ENCODE measurements at regions not wholly inside any gene's neighbourhood (a gene's known extent, or its start where the extent isn't known, plus 50 kb on each side); places are given as distances from the start of the nearest gene placed in this dataset.

DNA sequence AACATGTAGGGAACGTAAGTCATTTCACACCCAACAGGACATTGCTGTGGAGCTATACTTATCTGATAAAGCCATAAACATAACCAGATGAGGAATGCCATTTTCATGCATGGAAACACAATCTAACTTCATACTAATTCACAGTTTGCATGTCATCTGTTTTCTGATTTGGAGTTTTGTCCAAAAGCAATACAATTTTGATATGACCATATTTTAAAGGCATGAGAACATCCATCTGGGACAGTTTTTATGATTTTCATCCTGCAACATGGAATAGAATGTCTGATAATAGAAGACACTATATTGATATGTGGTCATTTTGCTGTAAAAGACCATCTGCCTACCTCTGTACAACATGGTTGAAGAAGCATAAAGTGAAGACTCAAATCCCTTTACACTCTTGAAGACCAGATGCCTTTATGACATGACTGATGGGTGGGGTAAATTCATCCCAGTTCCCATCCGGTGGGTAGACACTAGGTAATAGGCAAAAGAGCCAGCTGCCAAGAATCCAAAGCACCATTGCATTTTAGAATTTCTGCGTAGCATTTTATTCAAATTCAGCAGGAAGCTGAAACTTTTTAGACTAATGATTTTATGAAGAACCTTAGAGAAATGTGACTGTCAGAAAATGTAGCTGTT lies 309.8 kb downstream of the LMO7 start:
- Histone ChIP-seq H3K4me3 (ENCODE audit: low read length) (no peak overlapping the region), H3K36me3 (replicated peaks; ENCODE audit: low read depth, low read length) (no peaks in the 10 kb centered on the region), H3K9me3 (ENCODE audit: insufficient read depth, low read length) (no peaks in the 10 kb centered on the region), H3K4me2 (ENCODE audit: low read length) (no peak overlapping the region), H3K27me3 (ENCODE audit: low read depth, low read length) (no peaks in the 10 kb centered on the region), H3K79me2 (ENCODE audit: low read length) (no peaks in the 10 kb centered on the region), H2AFZ (ENCODE audit: low read depth, low read length) (no peak overlapping the region), H3K4me1 (ENCODE audit: low read length) (no peaks in the 10 kb centered on the region), H3K9ac (ENCODE audit: low read length) (no peak overlapping the region), H3K27ac (ENCODE audit: low read length) (no peak overlapping the region), H4K20me1 (ENCODE audit: insufficient read depth, low read length) (no peaks in the 10 kb centered on the region)
- no peak for TF ChIP-seq EZH2phosphoT487 (IDR thresholded peaks at IDR 0.05; ENCODE audit: low read depth)

DNA sequence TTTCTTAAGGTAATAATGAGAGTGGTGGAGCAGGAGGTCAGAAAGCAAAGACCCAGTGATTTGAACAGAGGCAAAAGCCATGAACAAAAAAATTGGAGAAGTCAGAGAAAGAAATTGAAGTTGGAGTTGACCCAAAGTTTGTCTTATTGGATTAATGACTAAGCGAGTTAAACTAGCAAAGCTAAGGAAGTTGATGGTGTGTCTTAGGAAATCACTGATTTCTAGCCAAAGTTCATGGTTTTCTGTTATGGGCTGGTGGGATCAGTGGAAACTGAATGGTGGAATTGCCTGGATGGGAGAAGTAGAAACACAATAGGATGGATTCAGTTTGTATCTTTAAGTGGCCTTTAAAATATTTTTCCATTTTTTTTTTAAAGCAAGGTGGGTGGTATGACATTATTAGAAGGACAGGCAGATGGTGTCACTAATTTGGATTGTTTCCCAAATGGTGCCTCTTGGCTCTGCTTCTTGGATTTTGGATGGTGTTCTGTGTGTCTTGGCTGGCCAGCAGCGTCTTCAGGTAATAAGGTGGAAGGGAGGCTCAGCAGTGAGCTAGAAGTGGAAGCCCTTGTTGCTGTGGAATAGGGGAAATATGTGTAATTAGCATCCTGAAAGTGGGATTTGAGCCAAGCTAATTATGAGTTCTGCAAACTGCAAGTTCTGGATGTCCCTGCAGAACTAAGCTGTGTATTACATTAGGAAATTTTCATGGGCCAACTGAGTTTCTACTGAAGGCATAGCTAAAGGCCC lies 302.9 kb downstream of the LMO7 start:
- no peaks in the 10 kb centered on the region for H3K9me3 ChIP-seq (ENCODE audit: insufficient read depth, low read length)
- no peak overlapping the region for H2AFZ ChIP-seq (ENCODE audit: low read depth, low read length)
- no peaks in the 10 kb centered on the region for H4K20me1 ChIP-seq (ENCODE audit: insufficient read depth, low read length)
- H3K27ac ChIP-seq (ENCODE audit: low read length), result no peak overlapping the region
- peaks cover 4% of the 10 kb centered on the region; the same call in 1 of the 2 replicates for H3K27me3 ChIP-seq (ENCODE audit: low read depth, low read length)
- H3K36me3 ChIP-seq (replicated peaks; ENCODE audit: low read depth, low read length), result no peaks in the 10 kb centered on the region
- H3K79me2 ChIP-seq (ENCODE audit: low read length), result no peaks in the 10 kb centered on the region
- H3K4me2 ChIP-seq (ENCODE audit: low read length), result no peak overlapping the region
- no peaks in the 10 kb centered on the region for H3K4me1 ChIP-seq (ENCODE audit: low read length)
- no peak overlapping the region for H3K4me3 ChIP-seq (ENCODE audit: low read length)
- no peak for TF ChIP-seq EZH2phosphoT487 (IDR thresholded peaks at IDR 0.05; ENCODE audit: low read depth)
- TF ChIP-seq, protein P1, sequence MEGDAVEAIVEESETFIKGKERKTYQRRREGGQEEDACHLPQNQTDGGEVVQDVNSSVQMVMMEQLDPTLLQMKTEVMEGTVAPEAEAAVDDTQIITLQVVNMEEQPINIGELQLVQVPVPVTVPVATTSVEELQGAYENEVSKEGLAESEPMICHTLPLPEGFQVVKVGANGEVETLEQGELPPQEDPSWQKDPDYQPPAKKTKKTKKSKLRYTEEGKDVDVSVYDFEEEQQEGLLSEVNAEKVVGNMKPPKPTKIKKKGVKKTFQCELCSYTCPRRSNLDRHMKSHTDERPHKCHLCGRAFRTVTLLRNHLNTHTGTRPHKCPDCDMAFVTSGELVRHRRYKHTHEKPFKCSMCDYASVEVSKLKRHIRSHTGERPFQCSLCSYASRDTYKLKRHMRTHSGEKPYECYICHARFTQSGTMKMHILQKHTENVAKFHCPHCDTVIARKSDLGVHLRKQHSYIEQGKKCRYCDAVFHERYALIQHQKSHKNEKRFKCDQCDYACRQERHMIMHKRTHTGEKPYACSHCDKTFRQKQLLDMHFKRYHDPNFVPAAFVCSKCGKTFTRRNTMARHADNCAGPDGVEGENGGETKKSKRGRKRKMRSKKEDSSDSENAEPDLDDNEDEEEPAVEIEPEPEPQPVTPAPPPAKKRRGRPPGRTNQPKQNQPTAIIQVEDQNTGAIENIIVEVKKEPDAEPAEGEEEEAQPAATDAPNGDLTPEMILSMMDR (IDR thresholded peaks at IDR 0.05; ENCODE audit: low read depth, low read length), result no peak
- H3K9ac ChIP-seq (ENCODE audit: low read length), result no peak overlapping the region

DNA sequence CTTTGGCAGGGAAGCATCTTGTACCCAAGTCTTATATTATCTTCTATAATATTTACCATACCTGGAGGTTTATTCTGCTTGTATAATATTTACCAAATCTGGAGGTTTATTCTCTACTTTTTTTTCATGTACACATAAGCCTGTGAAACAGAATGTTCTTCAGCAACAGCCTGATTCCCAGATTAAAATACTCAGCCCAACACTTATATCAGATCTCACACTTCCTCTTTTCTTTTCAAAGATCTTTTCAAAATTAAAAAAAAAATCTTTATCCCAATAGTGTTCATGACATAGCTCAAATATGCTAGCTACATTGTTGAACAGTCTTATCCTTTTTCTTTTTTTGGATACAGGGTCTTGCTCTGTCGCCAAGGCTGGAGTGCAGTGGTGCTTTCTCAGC lies 300.7 kb downstream of the LMO7 start:
- H4K20me1 ChIP-seq (ENCODE audit: insufficient read depth, low read length), result no peaks in the 10 kb centered on the region
- no peak overlapping the region for H3K9ac ChIP-seq (ENCODE audit: low read length)
- no peaks in the 10 kb centered on the region for H3K36me3 ChIP-seq (replicated peaks; ENCODE audit: low read depth, low read length)
- H3K79me2 ChIP-seq (ENCODE audit: low read length), result no peaks in the 10 kb centered on the region
- H3K27me3 ChIP-seq (ENCODE audit: low read depth, low read length), result peaks cover 4% of the 10 kb centered on the region; the same call in 1 of the 2 replicates
- no peaks in the 10 kb centered on the region for H3K4me1 ChIP-seq (ENCODE audit: low read length)
- H3K4me3 ChIP-seq (ENCODE audit: low read length), result no peak overlapping the region
- H3K4me2 ChIP-seq (ENCODE audit: low read length), result no peak overlapping the region
- TF ChIP-seq, protein P1 (IDR thresholded peaks at IDR 0.05; ENCODE audit: low read depth, low read length), result no peak
- TF ChIP-seq EZH2phosphoT487 (IDR thresholded peaks at IDR 0.05; ENCODE audit: low read depth), result no peak
- no peaks in the 10 kb centered on the region for H3K9me3 ChIP-seq (ENCODE audit: insufficient read depth, low read length)
- H2AFZ ChIP-seq (ENCODE audit: low read depth, low read length), result no peak overlapping the region
- no peak overlapping the region for H3K27ac ChIP-seq (ENCODE audit: low read length)

DNA sequence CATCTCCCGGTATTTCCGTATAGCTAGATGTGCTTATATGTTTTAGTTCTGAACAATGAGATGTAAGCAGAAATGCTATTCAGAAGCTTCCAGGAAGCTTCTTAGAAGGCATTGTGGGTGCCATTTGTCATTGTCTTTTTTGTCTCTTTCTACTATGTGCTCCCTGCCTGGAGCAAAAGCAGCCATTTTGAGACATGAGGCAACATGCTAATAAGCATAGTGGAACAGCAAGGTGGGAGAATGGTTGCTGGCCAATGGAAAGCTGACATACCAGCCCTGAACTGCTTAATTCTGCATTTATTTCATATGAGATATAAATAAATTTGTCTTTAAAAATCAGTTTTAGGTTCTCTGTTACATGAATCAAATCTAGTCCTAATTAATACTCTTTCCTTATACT lies 299.7 kb downstream of the LMO7 start:
- H3K27ac ChIP-seq (ENCODE audit: low read length), result no peak overlapping the region
- H3K9me3 ChIP-seq (ENCODE audit: insufficient read depth, low read length), result no peaks in the 10 kb centered on the region
- no peaks in the 10 kb centered on the region for H3K4me1 ChIP-seq (ENCODE audit: low read length)
- no peak overlapping the region for H2AFZ ChIP-seq (ENCODE audit: low read depth, low read length)
- no peak overlapping the region for H3K4me2 ChIP-seq (ENCODE audit: low read length)
- H4K20me1 ChIP-seq (ENCODE audit: insufficient read depth, low read length), result no peaks in the 10 kb centered on the region
- TF ChIP-seq EZH2phosphoT487 (IDR thresholded peaks at IDR 0.05; ENCODE audit: low read depth), result no peak
- TF ChIP-seq, protein P1 (IDR thresholded peaks at IDR 0.05; ENCODE audit: low read depth, low read length), result no peak
- H3K27me3 ChIP-seq (ENCODE audit: low read depth, low read length), result peaks cover 4% of the 10 kb centered on the region; the same call in 1 of the 2 replicates
- no peaks in the 10 kb centered on the region for H3K36me3 ChIP-seq (replicated peaks; ENCODE audit: low read depth, low read length)
- no peaks in the 10 kb centered on the region for H3K79me2 ChIP-seq (ENCODE audit: low read length)
- no peak overlapping the region for H3K4me3 ChIP-seq (ENCODE audit: low read length)
- H3K9ac ChIP-seq (ENCODE audit: low read length), result no peak overlapping the region
